Bronchial epithelial cell (primary cell): ENCODE measurements at regions not wholly inside any gene's neighbourhood (a gene's known extent, or its start where the extent isn't known, plus 50 kb on each side); places are given as distances from the start of the nearest gene placed in this dataset.

ENCODE experiments used
- DNase-seq: peaks from one replicate; pipeline ENCODE4 v3.0.0-alpha.2; 2010; ENCODE audit warnings: low read depth
- FAIRE-seq: peaks from 2 replicates; lab custom pipeline; 2011; peaks lifted over from hg19 to GRCh38; lab: Jason Lieb, UNC
- H3K27me3 ChIP-seq: 2 replicates; pipeline ENCODE4 v1.5.1; 2011; ENCODE audit warnings: low read length; ENCODE audit not compliant: control insufficient read depth, insufficient read depth
- H3K36me3 ChIP-seq: 2 replicates; pipeline ENCODE4 v1.5.1; 2011; ENCODE audit warnings: low read length; ENCODE audit not compliant: control insufficient read depth, insufficient read depth
- H3K4me3 ChIP-seq: 2 replicates; pipeline ENCODE4 v1.5.1; 2011; ENCODE audit warnings: mild to moderate bottlenecking, low read depth, low read length, control low read depth
- CTCF ChIP-seq: IDR thresholded peaks from 2 replicates; pipeline ENCODE4 v1.5.1; 2011; ENCODE audit warnings: mild to moderate bottlenecking, moderate library complexity, low read length, control low read depth, inconsistent platforms; ENCODE audit not compliant: insufficient read depth, severe bottlenecking

GRCh38 chr6:91434576-91434975 lies 847.7 kb upstream of the MAP3K7 start:
- no peak for DNase-seq
- TF ChIP-seq CTCF = no peak
- H3K36me3 ChIP-seq = no peaks in the 10 kb centered on the region
- no peaks in the 10 kb centered on the region for H3K27me3 ChIP-seq
- H3K4me3 ChIP-seq = no peak overlapping the region
- no peak for FAIRE-seq

GRCh38 chr6:91433660-91434534 lies 847.0 kb upstream of the MAP3K7 start:
- Histone ChIP-seq H3K4me3 (no peak overlapping the region), H3K27me3 (no peaks in the 10 kb centered on the region), H3K36me3 (no peaks in the 10 kb centered on the region)
- DNase-seq (no peak), FAIRE-seq (no peak)
- no peak for TF ChIP-seq CTCF

GRCh38 chr6:91428953-91429560 lies 842.2 kb upstream of the MAP3K7 start:
- no peak for TF ChIP-seq CTCF
- DNase-seq (no peak), FAIRE-seq (no peak)
- no peak overlapping the region for H3K4me3 ChIP-seq
- H3K36me3 ChIP-seq = no peaks in the 10 kb centered on the region
- H3K27me3 ChIP-seq = no peaks in the 10 kb centered on the region

- Histone ChIP-seq H3K36me3 (no peaks in the 10 kb centered on the region), H3K4me3 (no peak overlapping the region), H3K27me3 (no peaks in the 10 kb centered on the region)
- FAIRE-seq (no peak), DNase-seq (no peak)
- no peak for TF ChIP-seq CTCF
These were observed 841.4 kb upstream of the MAP3K7 start for GRCh38 chr6:91428296-91428695.

GRCh38 chr6:91420243-91420642 lies 833.4 kb upstream of the MAP3K7 start:
- no peak for FAIRE-seq
- Histone ChIP-seq H3K36me3 (no peaks in the 10 kb centered on the region), H3K27me3 (no peaks in the 10 kb centered on the region), H3K4me3 (no peak overlapping the region)
- no peak for TF ChIP-seq CTCF
- peak; percentile 5 for DNase-seq
